Activated CD8-positive, alpha-beta T cell treated with anti-CD3 and anti-CD28 coated beads for 36 hours (primary cell): ENCODE measurements at regions not wholly inside any gene's neighbourhood (a gene's known extent, or its start where the extent isn't known, plus 50 kb on each side); places are given as distances from the start of the nearest gene placed in this dataset.

ENCODE experiments used
- ATAC-seq: fragments of 200-7000 bp; cut with Tn5 transposase; one replicate; pipeline ENCODE4 v1.10.0; 2021; ENCODE audit warnings: mild to moderate bottlenecking, moderate library complexity
- CTCF ChIA-PET: fragments of 350-600 bp; sonication (Branson Sonifier 250); formaldehyde crosslinking; loops from one replicate; lab custom pipeline; 2021; ENCODE audit warnings: antibody characterized with exemption; lab: Charles Lee
- POLR2A ChIA-PET: fragments of 350-600 bp; sonication (Branson Sonifier 250); formaldehyde crosslinking; loops from one replicate; lab custom pipeline; 2021; ENCODE audit warnings: antibody characterized with exemption; lab: Charles Lee
- DNase-seq: peaks from one replicate; pipeline ENCODE4 v3.0.0-alpha.2; 2020
- H3K27ac Mint-ChIP-seq: one replicate; pipeline ENCODE4 v1.8.0; 2021; ENCODE audit warnings: mild to moderate bottlenecking, mixed read lengths
- H3K27me3 Mint-ChIP-seq: one replicate; pipeline ENCODE4 v1.8.0; 2021; ENCODE audit warnings: mixed read lengths
- H3K36me3 Mint-ChIP-seq: one replicate; pipeline ENCODE4 v1.8.0; 2021; ENCODE audit warnings: low read depth, mixed read lengths
- H3K4me1 Mint-ChIP-seq: one replicate; pipeline ENCODE4 v1.8.0; 2021; ENCODE audit warnings: low read depth, mixed read lengths
- H3K4me3 Mint-ChIP-seq: one replicate; pipeline ENCODE4 v1.8.0; 2021; ENCODE audit warnings: mild to moderate bottlenecking, moderate library complexity, mixed read lengths
- H3K9me3 Mint-ChIP-seq: one replicate; pipeline ENCODE4 v1.8.0; 2021; ENCODE audit warnings: mixed read lengths
- intact Hi-C: fragments of 100-400 bp; cut with micrococcal nuclease; formaldehyde crosslinking; loops from one replicate; pipeline ENCODE4 v1.10.0; 2022
- TF ChIP-seq, protein P1 (sequence below): fragments of 200-600 bp; IDR thresholded peaks from one replicate; pipeline ENCODE4 v1.8.0; 2022; ENCODE audit warnings: antibody characterized with exemption, mild to moderate bottlenecking

- CTCF ChIA-PET: no interaction called here
- H3K4me1 Mint-ChIP-seq: no peaks in the 10 kb centered on the region
- no peak overlapping the region for H3K4me3 Mint-ChIP-seq
- TF ChIP-seq, protein P1, sequence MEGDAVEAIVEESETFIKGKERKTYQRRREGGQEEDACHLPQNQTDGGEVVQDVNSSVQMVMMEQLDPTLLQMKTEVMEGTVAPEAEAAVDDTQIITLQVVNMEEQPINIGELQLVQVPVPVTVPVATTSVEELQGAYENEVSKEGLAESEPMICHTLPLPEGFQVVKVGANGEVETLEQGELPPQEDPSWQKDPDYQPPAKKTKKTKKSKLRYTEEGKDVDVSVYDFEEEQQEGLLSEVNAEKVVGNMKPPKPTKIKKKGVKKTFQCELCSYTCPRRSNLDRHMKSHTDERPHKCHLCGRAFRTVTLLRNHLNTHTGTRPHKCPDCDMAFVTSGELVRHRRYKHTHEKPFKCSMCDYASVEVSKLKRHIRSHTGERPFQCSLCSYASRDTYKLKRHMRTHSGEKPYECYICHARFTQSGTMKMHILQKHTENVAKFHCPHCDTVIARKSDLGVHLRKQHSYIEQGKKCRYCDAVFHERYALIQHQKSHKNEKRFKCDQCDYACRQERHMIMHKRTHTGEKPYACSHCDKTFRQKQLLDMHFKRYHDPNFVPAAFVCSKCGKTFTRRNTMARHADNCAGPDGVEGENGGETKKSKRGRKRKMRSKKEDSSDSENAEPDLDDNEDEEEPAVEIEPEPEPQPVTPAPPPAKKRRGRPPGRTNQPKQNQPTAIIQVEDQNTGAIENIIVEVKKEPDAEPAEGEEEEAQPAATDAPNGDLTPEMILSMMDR: no peak
- no peak for DNase-seq
- no peaks in the 10 kb centered on the region for H3K27me3 Mint-ChIP-seq
- H3K27ac Mint-ChIP-seq: no peak overlapping the region
- H3K36me3 Mint-ChIP-seq: no peaks in the 10 kb centered on the region
- intact Hi-C loops: no loop called here
- H3K9me3 Mint-ChIP-seq: no peaks in the 10 kb centered on the region
- no peak for ATAC-seq
- POLR2A ChIA-PET: no interaction called here
Observed at GRCh38 chr9:82893549-82893948, 169.4 kb downstream of the RASEF start.

- ChIA-PET POLR2A (no interaction called here), CTCF (no interaction called here)
- Mint-ChIP-seq H3K4me1 (no peaks in the 10 kb centered on the region), H3K9me3 (no peaks in the 10 kb centered on the region), H3K36me3 (no peaks in the 10 kb centered on the region), H3K4me3 (no peak overlapping the region), H3K27ac (no peak overlapping the region), H3K27me3 (no peaks in the 10 kb centered on the region)
- no peak for DNase-seq
- intact Hi-C loops: no loop called here
- TF ChIP-seq, protein P1: no peak
- no peak for ATAC-seq
Observed at GRCh38 chr9:82894548-82894947, 168.4 kb downstream of the RASEF start.

- no peaks in the 10 kb centered on the region for H3K27me3 Mint-ChIP-seq
- intact Hi-C loops: no loop called here
- H3K36me3 Mint-ChIP-seq: no peaks in the 10 kb centered on the region
- ATAC-seq (no peak), DNase-seq (no peak)
- TF ChIP-seq, protein P1: no peak
- no peak overlapping the region for H3K4me3 Mint-ChIP-seq
- ChIA-PET POLR2A (no interaction called here), CTCF (no interaction called here)
- H3K27ac Mint-ChIP-seq: no peak overlapping the region
- H3K4me1 Mint-ChIP-seq: no peaks in the 10 kb centered on the region
- H3K9me3 Mint-ChIP-seq: no peaks in the 10 kb centered on the region
Observed at GRCh38 chr9:82894961-82895821, 167.8 kb downstream of the RASEF start.

DNA sequence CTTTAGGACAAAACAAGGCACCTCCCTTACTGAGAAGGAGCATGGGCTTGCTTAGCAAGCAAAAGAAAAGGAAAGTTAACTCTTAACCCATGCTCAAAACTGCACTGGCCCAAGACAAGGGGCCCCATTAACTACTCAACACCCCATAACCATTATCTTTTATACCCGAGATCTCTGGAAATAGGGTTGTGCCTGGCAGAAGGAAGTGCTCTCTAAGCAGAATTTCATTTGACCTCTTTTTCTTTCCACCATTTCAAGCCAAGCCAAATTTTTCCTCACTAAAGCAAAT lies 167.2 kb downstream of the RASEF start:
- POLR2A ChIA-PET: no interaction called here
- TF ChIP-seq, protein P1: no peak
- no peaks in the 10 kb centered on the region for H3K36me3 Mint-ChIP-seq
- DNase-seq: no peak
- H3K9me3 Mint-ChIP-seq: no peaks in the 10 kb centered on the region
- H3K27me3 Mint-ChIP-seq: no peaks in the 10 kb centered on the region
- H3K4me1 Mint-ChIP-seq: no peaks in the 10 kb centered on the region
- CTCF ChIA-PET: no interaction called here
- no peak overlapping the region for H3K4me3 Mint-ChIP-seq
- intact Hi-C loops: no loop called here
- no peak for ATAC-seq
- no peak overlapping the region for H3K27ac Mint-ChIP-seq

DNA sequence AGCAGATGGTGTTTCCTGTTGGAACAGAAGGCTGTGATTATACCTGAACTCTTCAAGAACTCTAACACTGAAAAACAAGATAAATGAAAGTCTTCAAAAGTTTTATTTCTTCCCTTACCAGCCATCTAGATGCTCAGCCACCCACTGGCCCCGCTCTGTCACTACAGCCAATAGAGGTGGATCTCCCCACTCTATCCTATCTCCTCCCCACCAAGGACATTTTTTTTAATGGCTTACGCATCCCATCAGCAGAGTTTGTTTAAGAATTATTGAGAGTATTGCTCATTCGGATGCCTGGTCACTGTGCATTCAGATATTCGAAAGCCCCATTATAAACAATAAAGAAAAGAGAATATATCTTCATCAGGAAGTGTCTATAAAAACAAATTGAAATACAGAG lies 159.4 kb downstream of the RASEF start:
- H3K27ac Mint-ChIP-seq: no peak overlapping the region
- H3K4me3 Mint-ChIP-seq: no peak overlapping the region
- H3K27me3 Mint-ChIP-seq: no peaks in the 10 kb centered on the region
- no peaks in the 10 kb centered on the region for H3K9me3 Mint-ChIP-seq
- CTCF ChIA-PET: no interaction called here
- no peaks in the 10 kb centered on the region for H3K36me3 Mint-ChIP-seq
- no peak for DNase-seq
- H3K4me1 Mint-ChIP-seq: no peaks in the 10 kb centered on the region
- intact Hi-C loops: no loop called here
- no peak for ATAC-seq
- POLR2A ChIA-PET: no interaction called here
- TF ChIP-seq, protein P1: no peak
